GM23338 (cell line): ENCODE measurements at regions not wholly inside any gene's neighbourhood (a gene's known extent, or its start where the extent isn't known, plus 50 kb on each side); places are given as distances from the start of the nearest gene placed in this dataset.

ENCODE experiments used
- ATAC-seq: fragments of 200-7000 bp; cut with Tn5 transposase; 3 replicates; pipeline ENCODE4 v1.9.1; 2020
- DNase-seq: peaks from one replicate; pipeline ENCODE4 v3.0.0-alpha.2; 2015; ENCODE audit warnings: low spot score
- H2AFZ ChIP-seq: fragments of 200-600 bp; sonication (generic); 2 replicates; pipeline ENCODE4 v1.8.0; 2016; ENCODE audit warnings: antibody characterized with exemption, mild to moderate bottlenecking, moderate library complexity
- H3F3A ChIP-seq: fragments of 200-600 bp; sonication (generic); replicated peaks from 2 replicates; pipeline ENCODE4 v1.8.0; 2017; ENCODE audit warnings: antibody characterized with exemption, mixed run types, low read depth
- H3K27ac ChIP-seq: fragments of 200-600 bp; sonication (generic); 2 replicates; pipeline ENCODE4 v1.6.1; 2016; ENCODE audit warnings: low read depth
- H3K27me3 ChIP-seq: fragments of 200-600 bp; sonication (generic); 2 replicates; pipeline ENCODE4 v1.8.0; 2016; ENCODE audit warnings: mild to moderate bottlenecking, mixed run types, moderate library complexity; ENCODE audit not compliant: insufficient read depth
- H3K36me3 ChIP-seq: fragments of 200-600 bp; sonication (generic); 2 replicates; pipeline ENCODE4 v1.8.0; 2016; ENCODE audit warnings: mild to moderate bottlenecking; ENCODE audit not compliant: insufficient read depth
- H3K4me1 ChIP-seq: fragments of 200-600 bp; sonication (generic); 2 replicates; pipeline ENCODE4 v1.8.0; 2016; ENCODE audit warnings: mild to moderate bottlenecking, moderate library complexity; ENCODE audit not compliant: insufficient read depth
- H3K4me2 ChIP-seq: fragments of 200-600 bp; sonication (generic); 2 replicates; pipeline ENCODE4 v1.7.1; 2017; ENCODE audit warnings: mixed run types
- H3K4me3 ChIP-seq: fragments of 200-600 bp; sonication (generic); 2 replicates; pipeline ENCODE4 v1.6.1; 2016; ENCODE audit warnings: mixed run types
- H3K79me2 ChIP-seq: fragments of 200-600 bp; sonication (generic); replicated peaks from 2 replicates; pipeline ENCODE4 v1.8.0; 2017; ENCODE audit warnings: mild to moderate bottlenecking; ENCODE audit not compliant: insufficient read depth
- H3K9me2 ChIP-seq: fragments of 200-600 bp; sonication (generic); 2 replicates; pipeline ENCODE4 v1.8.0; 2017; ENCODE audit not compliant: insufficient read depth
- H4K20me1 ChIP-seq: fragments of 200-600 bp; sonication (generic); replicated peaks from 2 replicates; pipeline ENCODE4 v1.8.0; 2017; ENCODE audit warnings: mild to moderate bottlenecking; ENCODE audit not compliant: insufficient read depth
- H3K27ac Mint-ChIP-seq: 2 replicates; pipeline ENCODE4 v1.8.0; 2020; ENCODE audit warnings: inconsistent platforms, mild to moderate bottlenecking, moderate library complexity, mixed read lengths
- H3K27me3 Mint-ChIP-seq: 3 replicates; pipeline ENCODE4 v1.8.0; 2022; ENCODE audit warnings: low read depth, mild to moderate bottlenecking, moderate library complexity, mixed read lengths, inconsistent platforms; ENCODE audit not compliant: insufficient read depth, poor library complexity
- H3K36me3 Mint-ChIP-seq: 3 replicates; pipeline ENCODE4 v1.8.0; 2021; ENCODE audit warnings: low read depth, mild to moderate bottlenecking, inconsistent platforms, moderate library complexity, mixed read lengths
- H3K4me1 Mint-ChIP-seq: 3 replicates; pipeline ENCODE4 v1.8.0; 2020; ENCODE audit warnings: mild to moderate bottlenecking, inconsistent platforms, mixed read lengths
- H3K4me3 Mint-ChIP-seq: 3 replicates; pipeline ENCODE4 v1.8.0; 2021; ENCODE audit warnings: moderate library complexity, mild to moderate bottlenecking, inconsistent platforms, mixed read lengths
- H3K9me3 Mint-ChIP-seq: 3 replicates; pipeline ENCODE4 v1.8.0; 2020; ENCODE audit warnings: moderate library complexity, mild to moderate bottlenecking, inconsistent platforms, mixed read lengths
- ETS1 ChIP-seq: IDR thresholded peaks from 2 replicates; pipeline ENCODE4 v1.6.1; 2016; ENCODE audit warnings: antibody characterized with exemption
- EZH2 ChIP-seq: fragments of 200-600 bp; sonication (generic); IDR thresholded peaks from one replicate; pipeline ENCODE4 v1.8.0; 2017; ENCODE audit warnings: antibody characterized with exemption, mild to moderate bottlenecking, low read depth; ENCODE audit not compliant: unreplicated experiment
- EZH2phosphoT487 ChIP-seq: fragments of 200-600 bp; sonication (generic); IDR thresholded peaks from one replicate; pipeline ENCODE4 v1.8.1; 2018; ENCODE audit warnings: antibody characterized with exemption; ENCODE audit not compliant: unreplicated experiment
- JUNB ChIP-seq: IDR thresholded peaks from one replicate; pipeline ENCODE4 v1.6.1; 2016; ENCODE audit warnings: antibody characterized with exemption; ENCODE audit not compliant: unreplicated experiment
- NANOG ChIP-seq: IDR thresholded peaks from 2 replicates; pipeline ENCODE4 v1.6.1; 2016; ENCODE audit warnings: antibody characterized with exemption, borderline replicate concordance
- POLR2AphosphoS5 ChIP-seq: IDR thresholded peaks from 2 replicates; pipeline ENCODE4 v1.6.1; 2016; ENCODE audit warnings: antibody characterized with exemption, low read depth
- STAT1 ChIP-seq: IDR thresholded peaks from one replicate; pipeline ENCODE4 v1.6.1; 2016; ENCODE audit warnings: antibody characterized with exemption; ENCODE audit not compliant: unreplicated experiment
- ZNF114 ChIP-seq: fragments of 250-450 bp; sonication (Bioruptor Pico); IDR thresholded peaks from 2 replicates; pipeline ENCODE4 v1.5.0; 2020; ENCODE audit warnings: mild to moderate bottlenecking, moderate library complexity
- ZNF331 ChIP-seq: fragments of 250-450 bp; sonication (Bioruptor Pico); IDR thresholded peaks from 2 replicates; pipeline ENCODE4 v1.5.0; 2020; ENCODE audit warnings: low read depth, mild to moderate bottlenecking, moderate library complexity
- ZNF462 ChIP-seq: fragments of 250-450 bp; sonication (Bioruptor Pico); IDR thresholded peaks from 2 replicates; pipeline ENCODE4 v1.5.0; 2020; ENCODE audit warnings: mild to moderate bottlenecking, moderate library complexity
- TF ChIP-seq, protein P1 (sequence below): IDR thresholded peaks from one replicate; pipeline ENCODE4 v1.6.1; 2018; ENCODE audit warnings: antibody characterized with exemption; ENCODE audit not compliant: unreplicated experiment

DNA sequence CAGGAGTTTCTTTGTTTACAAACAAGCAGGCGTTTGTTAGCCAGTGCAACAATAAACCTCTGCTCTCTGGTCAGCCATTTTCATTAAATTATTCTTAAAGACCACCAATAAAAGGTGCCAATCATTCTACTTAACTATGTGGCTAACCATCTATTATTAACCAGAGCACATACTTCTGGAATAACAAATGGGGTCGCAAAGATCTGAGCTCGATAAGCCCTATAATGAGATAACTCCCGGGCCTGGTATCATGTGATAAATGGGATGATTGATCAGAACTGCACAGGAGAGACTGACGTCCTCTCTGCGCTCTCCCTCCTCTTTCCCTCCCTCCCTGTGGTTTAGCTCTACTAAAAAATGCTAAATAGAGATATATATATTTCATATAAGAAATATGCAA, 488.2 kb downstream of the NTRK2 start:
- no peaks in the 10 kb centered on the region for H3K9me3 Mint-ChIP-seq
- Histone ChIP-seq H3K4me2 (no peak overlapping the region), H3K9me2 (no peaks in the 10 kb centered on the region; the same call in 1 of the 2 replicates), H3K4me1 (peaks cover 6% of the 10 kb centered on the region; the same call in 1 of the 2 replicates), H3K4me3 (no peak overlapping the region), H3K27ac (no peak overlapping the region), H3K36me3 (no peaks in the 10 kb centered on the region), H4K20me1 (no peaks in the 10 kb centered on the region), H3F3A (no peaks in the 10 kb centered on the region), H3K79me2 (no peaks in the 10 kb centered on the region), H2AFZ (peak overlapping the region; percentile 59; the same call in 1 of the 2 replicates), H3K27me3 (no peaks in the 10 kb centered on the region)
- no peak overlapping the region for H3K4me3 Mint-ChIP-seq
- no peak for ATAC-seq
- H3K4me1 Mint-ChIP-seq, result peaks cover 14% of the 10 kb centered on the region
- TF ChIP-seq NANOG, result no peak
- H3K27me3 Mint-ChIP-seq, result no peaks in the 10 kb centered on the region
- H3K36me3 Mint-ChIP-seq, result no peaks in the 10 kb centered on the region; the same call in 2 of the 3 replicates
- no peak overlapping the region for H3K27ac Mint-ChIP-seq
- no peak for DNase-seq

GRCh38 chr9:85156652-85157051, 487.1 kb downstream of the NTRK2 start:
- H3K36me3 ChIP-seq, result no peaks in the 10 kb centered on the region
- Mint-ChIP-seq H3K4me3 (no peak overlapping the region), H3K27me3 (no peaks in the 10 kb centered on the region), H3K9me3 (no peaks in the 10 kb centered on the region), H3K4me1 (peaks cover 20% of the 10 kb centered on the region), H3K36me3 (no peaks in the 10 kb centered on the region), H3K27ac (no peak overlapping the region)
- no peak overlapping the region for H3K4me3 ChIP-seq
- no peak overlapping the region for H3K27ac ChIP-seq
- H3F3A ChIP-seq, result no peaks in the 10 kb centered on the region
- H3K4me2 ChIP-seq, result no peak overlapping the region
- DNase-seq (peak; percentile 23), ATAC-seq (peak; percentile 87)
- H3K9me2 ChIP-seq, result no peaks in the 10 kb centered on the region; the same call in 1 of the 2 replicates
- H2AFZ ChIP-seq, result no peak overlapping the region
- peaks cover 6% of the 10 kb centered on the region; the same call in 1 of the 2 replicates for H3K4me1 ChIP-seq
- no peaks in the 10 kb centered on the region for H3K27me3 ChIP-seq
- H3K79me2 ChIP-seq, result no peaks in the 10 kb centered on the region
- no peaks in the 10 kb centered on the region for H4K20me1 ChIP-seq
- TF ChIP-seq STAT1 (no peak), EZH2phosphoT487 (no peak), EZH2 (no peak), NANOG (no peak), POLR2AphosphoS5 (no peak), ZNF114 (CRISPR knock-in tag) (no peak), ZNF462 (CRISPR knock-in tag) (no peak), ZNF331 (CRISPR knock-in tag) (no peak), ETS1 (no peak), JUNB (no peak)
- TF ChIP-seq, protein P1, sequence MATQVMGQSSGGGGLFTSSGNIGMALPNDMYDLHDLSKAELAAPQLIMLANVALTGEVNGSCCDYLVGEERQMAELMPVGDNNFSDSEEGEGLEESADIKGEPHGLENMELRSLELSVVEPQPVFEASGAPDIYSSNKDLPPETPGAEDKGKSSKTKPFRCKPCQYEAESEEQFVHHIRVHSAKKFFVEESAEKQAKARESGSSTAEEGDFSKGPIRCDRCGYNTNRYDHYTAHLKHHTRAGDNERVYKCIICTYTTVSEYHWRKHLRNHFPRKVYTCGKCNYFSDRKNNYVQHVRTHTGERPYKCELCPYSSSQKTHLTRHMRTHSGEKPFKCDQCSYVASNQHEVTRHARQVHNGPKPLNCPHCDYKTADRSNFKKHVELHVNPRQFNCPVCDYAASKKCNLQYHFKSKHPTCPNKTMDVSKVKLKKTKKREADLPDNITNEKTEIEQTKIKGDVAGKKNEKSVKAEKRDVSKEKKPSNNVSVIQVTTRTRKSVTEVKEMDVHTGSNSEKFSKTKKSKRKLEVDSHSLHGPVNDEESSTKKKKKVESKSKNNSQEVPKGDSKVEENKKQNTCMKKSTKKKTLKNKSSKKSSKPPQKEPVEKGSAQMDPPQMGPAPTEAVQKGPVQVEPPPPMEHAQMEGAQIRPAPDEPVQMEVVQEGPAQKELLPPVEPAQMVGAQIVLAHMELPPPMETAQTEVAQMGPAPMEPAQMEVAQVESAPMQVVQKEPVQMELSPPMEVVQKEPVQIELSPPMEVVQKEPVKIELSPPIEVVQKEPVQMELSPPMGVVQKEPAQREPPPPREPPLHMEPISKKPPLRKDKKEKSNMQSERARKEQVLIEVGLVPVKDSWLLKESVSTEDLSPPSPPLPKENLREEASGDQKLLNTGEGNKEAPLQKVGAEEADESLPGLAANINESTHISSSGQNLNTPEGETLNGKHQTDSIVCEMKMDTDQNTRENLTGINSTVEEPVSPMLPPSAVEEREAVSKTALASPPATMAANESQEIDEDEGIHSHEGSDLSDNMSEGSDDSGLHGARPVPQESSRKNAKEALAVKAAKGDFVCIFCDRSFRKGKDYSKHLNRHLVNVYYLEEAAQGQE, result no peak
